Omental fat pad (tissue), 3 donors: ENCODE measurements at regions not wholly inside any gene's neighbourhood (a gene's known extent, or its start where the extent isn't known, plus 50 kb on each side); places are given as distances from the start of the nearest gene placed in this dataset.
"Not testable (repeated sequence)": the region's sequence is repeated elsewhere in the genome, so short reads cannot be mapped to it uniquely, and the experiment has no call there.

Experiments
- ATAC-seq: fragments of 150-250 bp; one replicate; pipeline ENCODE4 v1.9.1; 2016; ENCODE audit warnings: mild to moderate bottlenecking, moderate library complexity; ENCODE audit not compliant: low FRiP score
- DNase-seq: peaks from one replicate; pipeline ENCODE4 v3.0.0-alpha.2; 2019; ENCODE audit warnings: low spot score
- TF ChIP-seq, protein P1 (sequence below), 3 donors: fragments of 450-650 bp; IDR thresholded peaks; one replicate each; pipeline ENCODE4 v1.5.1; 2016 to 2017; ENCODE audit warnings: antibody characterized with exemption in 3 of 3, mild to moderate bottlenecking in 3 of 3, moderate library complexity in 2 of 3

DNA sequence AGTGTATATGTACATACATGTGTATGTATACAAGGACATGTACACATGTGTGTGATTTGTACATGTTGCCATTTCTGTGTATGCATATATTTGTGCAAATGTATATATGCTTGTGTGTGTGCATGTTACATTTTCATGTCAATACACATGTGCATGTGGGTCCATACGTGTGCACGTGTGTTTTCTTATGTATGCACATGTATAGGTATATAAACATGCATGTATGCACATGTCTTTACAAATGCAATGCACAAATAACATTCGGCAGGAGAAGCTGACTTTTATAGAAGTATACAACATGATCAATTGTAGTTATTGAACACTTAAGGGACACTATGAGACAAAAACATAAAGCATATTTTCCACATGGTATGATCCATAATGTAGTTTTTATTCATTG, 307.4 kb upstream of the SEMA3C start:
- TF ChIP-seq, protein P1, sequence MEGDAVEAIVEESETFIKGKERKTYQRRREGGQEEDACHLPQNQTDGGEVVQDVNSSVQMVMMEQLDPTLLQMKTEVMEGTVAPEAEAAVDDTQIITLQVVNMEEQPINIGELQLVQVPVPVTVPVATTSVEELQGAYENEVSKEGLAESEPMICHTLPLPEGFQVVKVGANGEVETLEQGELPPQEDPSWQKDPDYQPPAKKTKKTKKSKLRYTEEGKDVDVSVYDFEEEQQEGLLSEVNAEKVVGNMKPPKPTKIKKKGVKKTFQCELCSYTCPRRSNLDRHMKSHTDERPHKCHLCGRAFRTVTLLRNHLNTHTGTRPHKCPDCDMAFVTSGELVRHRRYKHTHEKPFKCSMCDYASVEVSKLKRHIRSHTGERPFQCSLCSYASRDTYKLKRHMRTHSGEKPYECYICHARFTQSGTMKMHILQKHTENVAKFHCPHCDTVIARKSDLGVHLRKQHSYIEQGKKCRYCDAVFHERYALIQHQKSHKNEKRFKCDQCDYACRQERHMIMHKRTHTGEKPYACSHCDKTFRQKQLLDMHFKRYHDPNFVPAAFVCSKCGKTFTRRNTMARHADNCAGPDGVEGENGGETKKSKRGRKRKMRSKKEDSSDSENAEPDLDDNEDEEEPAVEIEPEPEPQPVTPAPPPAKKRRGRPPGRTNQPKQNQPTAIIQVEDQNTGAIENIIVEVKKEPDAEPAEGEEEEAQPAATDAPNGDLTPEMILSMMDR (IDR thresholded peaks at IDR 0.05) = no peak
- DNase-seq (no peak), ATAC-seq (no peak)

GRCh38 chr7:81222692-81223091, 303.8 kb upstream of the SEMA3C start:
- not testable (repeated sequence) for ATAC-seq, DNase-seq

DNA sequence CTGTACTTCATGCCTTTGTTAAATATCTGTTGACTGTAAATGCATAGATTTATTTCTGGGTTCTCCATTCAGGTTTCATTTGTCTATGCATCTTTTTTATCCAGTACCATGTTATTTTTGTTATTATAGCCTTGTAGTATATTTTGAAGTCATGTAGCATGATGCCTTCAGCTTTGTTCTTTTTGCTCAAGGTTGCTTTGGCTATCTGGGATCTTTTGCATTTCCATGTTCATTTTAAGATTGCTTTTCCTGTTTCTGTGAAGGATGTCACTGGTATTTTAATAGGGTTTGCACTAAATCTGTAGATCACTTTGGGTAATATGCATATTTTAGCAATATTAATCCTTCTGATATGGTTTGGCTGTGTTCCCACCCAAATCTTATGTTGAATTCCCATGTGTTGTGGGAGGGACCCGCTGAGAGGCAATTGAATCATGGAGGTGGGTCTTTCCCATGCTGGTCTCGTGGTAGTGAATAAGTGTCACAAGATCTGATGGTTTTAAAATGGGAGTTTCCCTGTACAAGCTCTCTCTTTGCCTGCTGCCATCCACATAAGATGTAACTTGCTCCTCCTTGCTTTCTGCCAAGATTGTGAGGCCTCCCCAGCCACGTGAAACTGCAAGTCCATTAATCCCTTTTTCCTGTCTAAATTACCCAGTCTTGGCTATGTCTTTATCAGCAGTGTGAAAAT, 302.8 kb upstream of the SEMA3C start:
- no peak for DNase-seq
- no peak for ATAC-seq
- TF ChIP-seq, protein P1 (IDR thresholded peaks at IDR 0.05) = no peak

- TF ChIP-seq, protein P1 (IDR thresholded peaks at IDR 0.05) = no peak
- no peak for ATAC-seq
- no peak for DNase-seq
Measured at GRCh38 chr7:81218480-81219106, 299.7 kb upstream of the SEMA3C start.

GRCh38 chr7:81213394-81213793, 294.5 kb upstream of the SEMA3C start:
- DNase-seq = no peak

GRCh38 chr7:81211934-81212320, 293.1 kb upstream of the SEMA3C start:
- DNase-seq = no peak
- ATAC-seq = no peak
- TF ChIP-seq, protein P1 (IDR thresholded peaks at IDR 0.05) = no peak

More at GRCh38 chr7:81213394-81213793, 294.5 kb upstream of the SEMA3C start:
- no peak for ATAC-seq
- TF ChIP-seq, protein P1 (IDR thresholded peaks at IDR 0.05) = no peak

- TF ChIP-seq, protein P1 (IDR thresholded peaks at IDR 0.05) = no peak
- ATAC-seq = no peak
- DNase-seq = no peak
Measured at GRCh38 chr7:81211204-81211933, 292.5 kb upstream of the SEMA3C start.
